Uterus (tissue), 2 donors: ENCODE measurements at regions not wholly inside any gene's neighbourhood (a gene's known extent, or its start where the extent isn't known, plus 50 kb on each side); places are given as distances from the start of the nearest gene placed in this dataset.
"Not testable (repeated sequence)": the region's sequence is repeated elsewhere in the genome, so short reads cannot be mapped to it uniquely, and the experiment has no call there.

Source experiments
- CTCF ChIP-seq, 4 experiments: fragments of 200-600 bp in 2 of 4; fragments of 450-650 bp in 2 of 4; sonication (generic) in 2 of 4; IDR thresholded peaks; one replicate each; pipeline ENCODE4 v1.5.1; 2016 to 2019; ENCODE audit warnings: antibody characterized with exemption in 4 of 4, mild to moderate bottlenecking in 2 of 4, moderate library complexity in 1 of 4
- POLR2A ChIP-seq, 2 donors: fragments of 450-650 bp; IDR thresholded peaks; one replicate each; pipeline ENCODE4 v1.6.1; 2016; ENCODE audit warnings: antibody characterized with exemption in 2 of 2, mild to moderate bottlenecking in 1 of 2, moderate library complexity in 1 of 2

- not testable (repeated sequence) for TF ChIP-seq CTCF, POLR2A (IDR thresholded peaks at IDR 0.05)
Observed at GRCh38 chr7:92894857-92895256, 58.5 kb upstream of the CDK6 start.
